Keratinocyte (primary cell): ENCODE measurements at regions not wholly inside any gene's neighbourhood (a gene's known extent, or its start where the extent isn't known, plus 50 kb on each side); places are given as distances from the start of the nearest gene placed in this dataset.

Experiments
- DNase-seq: peaks from one replicate; pipeline ENCODE4 v3.0.0-alpha.2; 2011; ENCODE audit warnings: low read depth, missing footprints, low spot score
- FAIRE-seq: peaks from 2 replicates; lab custom pipeline; 2011; peaks lifted over from hg19 to GRCh38; lab: Jason Lieb, UNC
- H2AFZ ChIP-seq: 2 replicates; pipeline ENCODE4 v1.6.0; 2012; ENCODE audit warnings: low read length, control low read depth, inconsistent platforms; ENCODE audit not compliant: control insufficient read depth
- H3K27ac ChIP-seq: 2 replicates; pipeline ENCODE4 v1.5.1; 2011; ENCODE audit warnings: low read length; ENCODE audit not compliant: control insufficient read depth, insufficient read depth
- H3K27me3 ChIP-seq: 3 replicates; pipeline ENCODE4 v1.6.0; 2011; ENCODE audit warnings: low read length; ENCODE audit not compliant: control insufficient read depth, insufficient read depth; ENCODE audit errors: extremely low read depth
- H3K36me3 ChIP-seq, 2 experiments: 2 replicates in 1 of 2; 3 replicates in 1 of 2; pipeline ENCODE4 v1.5.1; 2011; ENCODE audit warnings: low read length in 2 of 2, mild to moderate bottlenecking in 1 of 2; ENCODE audit not compliant: control insufficient read depth in 2 of 2, insufficient read depth in 2 of 2; ENCODE audit errors: extremely low read depth in 1 of 2
- H3K4me1 ChIP-seq: 3 replicates; pipeline ENCODE4 v1.5.1; 2011; ENCODE audit warnings: low read length; ENCODE audit not compliant: control insufficient read depth, insufficient read depth; ENCODE audit errors: extremely low read depth
- H3K4me2 ChIP-seq: 3 replicates; pipeline ENCODE4 v1.6.0; 2011; ENCODE audit warnings: low read depth, low read length; ENCODE audit not compliant: control insufficient read depth, insufficient read depth; ENCODE audit errors: extremely low read depth
- H3K4me3 ChIP-seq, 3 experiments: fragments of 200-600 bp in 1 of 3; sonication (generic) in 1 of 3; 2 replicates in 2 of 3; 3 replicates in 1 of 3; pipeline ENCODE4 v1.5.1; 2011 to 2016; ENCODE audit warnings: low read length in 3 of 3, mild to moderate bottlenecking in 3 of 3, control low read depth in 2 of 3, inconsistent platforms in 1 of 3, low read depth in 1 of 3, mixed read lengths in 1 of 3, mixed run types in 1 of 3, moderate library complexity in 1 of 3; ENCODE audit not compliant: control insufficient read depth in 2 of 3, insufficient read depth in 2 of 3; ENCODE audit errors: extremely low read depth in 1 of 3
- H3K79me2 ChIP-seq: 2 replicates; pipeline ENCODE4 v1.6.0; 2012; ENCODE audit warnings: low read length; ENCODE audit not compliant: control insufficient read depth, insufficient read depth
- H3K9ac ChIP-seq: 3 replicates; pipeline ENCODE4 v1.6.0; 2011; ENCODE audit warnings: low read length; ENCODE audit not compliant: control insufficient read depth, insufficient read depth; ENCODE audit errors: extremely low read depth
- H3K9me1 ChIP-seq: 3 replicates; pipeline ENCODE4 v1.6.0; 2011; ENCODE audit warnings: low read length; ENCODE audit not compliant: control insufficient read depth, insufficient read depth; ENCODE audit errors: extremely low read depth
- H3K9me3 ChIP-seq: 2 replicates; pipeline ENCODE4 v1.5.1; 2012; ENCODE audit warnings: low read depth, low read length; ENCODE audit not compliant: control insufficient read depth
- H4K20me1 ChIP-seq: 3 replicates; pipeline ENCODE4 v1.6.0; 2011; ENCODE audit warnings: low read length; ENCODE audit not compliant: control insufficient read depth, insufficient read depth; ENCODE audit errors: extremely low read depth
- CTCF ChIP-seq, 3 experiments: IDR thresholded peaks in 1 of 3; conservative IDR thresholded peaks in 1 of 3; optimal IDR thresholded peaks in 1 of 3; 2 replicates in 2 of 3; 3 replicates in 1 of 3; pipeline versions ENCODE3 to v1.5.1; 2011; ENCODE audit warnings: low read length in 3 of 3, mild to moderate bottlenecking in 3 of 3, moderate library complexity in 2 of 3, control low read depth in 1 of 3, inconsistent platforms in 1 of 3; ENCODE audit not compliant: insufficient read depth in 2 of 3; ENCODE audit errors: extremely low read depth in 1 of 3
- EZH2 ChIP-seq: IDR thresholded peaks from one replicate; pipeline ENCODE4 v1.6.1; 2012; ENCODE audit warnings: inconsistent platforms, mild to moderate bottlenecking, low read length, moderate library complexity
- dilution Hi-C: fragments of 300-500 bp; cut with MboI; formaldehyde crosslinking; loops from one replicate; pipeline ENCODE4 v1.7.0; 2020; ENCODE audit warnings: low sequenced_read_pairs; ENCODE audit not compliant: extremely low pct_ligation_motif_present

GRCh38 chr6:14310960-14311359 is 193.4 kb downstream of the CD83 start:
- Histone ChIP-seq H3K9me3 (no peaks in the 10 kb centered on the region), H3K36me3 (no peaks in the 10 kb centered on the region), H3K4me3 (no peak overlapping the region), H3K9me1 (no peaks in the 10 kb centered on the region), H4K20me1 (no peaks in the 10 kb centered on the region), H3K27ac (no peak overlapping the region), H3K4me2 (no peak overlapping the region), H3K27me3 (no peaks in the 10 kb centered on the region), H2AFZ (no peak overlapping the region), H3K9ac (no peak overlapping the region), H3K79me2 (no peaks in the 10 kb centered on the region), H3K4me1 (no peaks in the 10 kb centered on the region)
- FAIRE-seq (no peak), DNase-seq (no peak)
- TF ChIP-seq CTCF (optimal IDR thresholded peaks at IDR 0.05 in 1 of 3, IDR thresholded peaks at IDR 0.05 in 1 of 3, conservative IDR thresholded peaks at IDR 0.05 in 1 of 3; ENCODE audit: extremely low read depth in 1 of 3, insufficient read depth in 2 of 3, low read length in 3 of 3) = no peak
- TF ChIP-seq EZH2 = no peak
- dilution Hi-C loops = no loop called here

- H3K4me2 ChIP-seq = no peak overlapping the region
- no peak overlapping the region for H2AFZ ChIP-seq
- no peaks in the 10 kb centered on the region for H4K20me1 ChIP-seq
- no peak overlapping the region for H3K4me3 ChIP-seq
- H3K9me1 ChIP-seq = no peaks in the 10 kb centered on the region
- TF ChIP-seq EZH2 = no peak
- no peak for TF ChIP-seq CTCF (optimal IDR thresholded peaks at IDR 0.05 in 1 of 3, IDR thresholded peaks at IDR 0.05 in 1 of 3, conservative IDR thresholded peaks at IDR 0.05 in 1 of 3; ENCODE audit: extremely low read depth in 1 of 3, insufficient read depth in 2 of 3, low read length in 3 of 3)
- DNase-seq (no peak), FAIRE-seq (no peak)
- no peaks in the 10 kb centered on the region for H3K4me1 ChIP-seq
- no peaks in the 10 kb centered on the region for H3K79me2 ChIP-seq
- no peak overlapping the region for H3K27ac ChIP-seq
- H3K9ac ChIP-seq = no peak overlapping the region
- dilution Hi-C loops = no loop called here
- no peaks in the 10 kb centered on the region for H3K9me3 ChIP-seq
- no peaks in the 10 kb centered on the region for H3K27me3 ChIP-seq
- H3K36me3 ChIP-seq = no peaks in the 10 kb centered on the region
These were observed 195.0 kb downstream of the CD83 start for GRCh38 chr6:14312587-14312986.
